SU-DHL-6 (cell line): ENCODE measurements at regions not wholly inside any gene's neighbourhood (a gene's known extent, or its start where the extent isn't known, plus 50 kb on each side); places are given as distances from the start of the nearest gene placed in this dataset.

Experiments
- CTCF ChIP-seq: fragments of 200-600 bp; sonication (generic); IDR thresholded peaks from one replicate; pipeline ENCODE4 v1.5.1; 2017; ENCODE audit warnings: antibody characterized with exemption, mild to moderate bottlenecking, low read length, moderate library complexity; ENCODE audit not compliant: insufficient read depth, poor library complexity, severe bottlenecking
- EZH2phosphoT487 ChIP-seq: fragments of 200-600 bp; sonication (generic), shearing (Covaris generic); conservative IDR thresholded peaks from 2 replicates; pipeline ENCODE4 v1.6.1; 2018; ENCODE audit warnings: mild to moderate bottlenecking, antibody characterized with exemption, low read length, moderate library complexity, mixed read lengths

- TF ChIP-seq CTCF (no peak), EZH2phosphoT487 (no peak)
Measured at GRCh38 chr15:70530906-70531305, 232.5 kb downstream of the UACA start.
